Right cardiac atrium (tissue), 5 donors: ENCODE measurements at regions not wholly inside any gene's neighbourhood (a gene's known extent, or its start where the extent isn't known, plus 50 kb on each side); places are given as distances from the start of the nearest gene placed in this dataset.
"Not testable (repeated sequence)": the region's sequence is repeated elsewhere in the genome, so short reads cannot be mapped to it uniquely, and the experiment has no call there.

Experiments used
- ATAC-seq, 2 donors: fragments of 200-7000 bp; cut with Tn5 transposase; one replicate each; pipeline versions ENCODE4 v1.8.0 to v1.9.1; 2020; ENCODE audit warnings: moderate library complexity in 2 of 2, mild to moderate bottlenecking in 1 of 2
- DNase-seq, 3 donors: peaks; one replicate each; pipeline ENCODE4 v3.0.0-alpha.2; 2020
- H3K27ac ChIP-seq: one replicate; pipeline ENCODE4 v1.5.1; 2013; ENCODE audit warnings: mild to moderate bottlenecking, low read length, control low read depth, moderate library complexity
- H3K27me3 ChIP-seq: one replicate; pipeline ENCODE4 v1.6.1; 2013; ENCODE audit not compliant: control insufficient read depth, insufficient read depth
- H3K4me1 ChIP-seq: one replicate; pipeline ENCODE4 v1.6.1; 2013; ENCODE audit warnings: low read length; ENCODE audit not compliant: control insufficient read depth, insufficient read depth
- H3K4me3 ChIP-seq: one replicate; pipeline ENCODE4 v1.5.1; 2013; ENCODE audit warnings: low read length, control low read depth
- H3K9me3 ChIP-seq: one replicate; pipeline ENCODE4 v1.6.1; 2013; ENCODE audit warnings: low read length; ENCODE audit not compliant: control insufficient read depth
- WGBS: extraction: QIAGEN DNeasy Blood & Tissue Kit; methylation state at CpG from one replicate; pipeline ENCODE4 v1.1.7; 2013; 5-methylcytosine and 5-hydroxymethylcytosine counted together
- intact Hi-C, 4 donors: fragments of 100-400 bp; cut with DNase I; formaldehyde crosslinking; loops; one replicate each; pipeline versions ENCODE4 v1.11.0 to v1.14.0; 2022 to 2023
- donor health status: healthy with polysubstance abuse.
- donor health status: DM: no; HTN: yes; CAD: no.
- donor health status: DM: no; HTN: no; CAD: no.
- donor health status: DM: no; HTN: yes; CAD: no; lungs with severe emphysema.
- donor health status: DM: yes; HTN: yes; CAD: no.

DNA sequence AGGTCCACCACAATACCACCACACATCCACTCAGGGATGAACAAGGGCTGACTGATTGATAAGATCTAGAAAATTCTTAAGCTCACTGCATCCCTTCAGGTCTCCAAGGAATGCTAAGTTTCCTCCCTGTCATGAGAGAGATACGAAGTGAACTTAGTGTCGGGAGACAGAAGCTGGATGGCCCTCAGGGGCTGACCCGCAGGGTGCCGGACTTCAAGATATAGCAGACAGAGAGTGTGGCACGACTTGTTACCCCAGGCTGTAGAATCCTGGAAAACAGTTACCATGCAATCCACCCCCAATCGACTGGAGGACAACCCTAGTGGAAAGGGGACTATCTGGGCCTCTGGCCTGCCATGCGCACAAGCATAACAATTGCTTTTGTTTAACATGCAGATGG is 1217.5 kb upstream of the ATXN8OS start:
- ATAC-seq, DNase-seq, H3K4me1 ChIP-seq, H3K27me3 ChIP-seq, H3K9me3 ChIP-seq, H3K4me3 ChIP-seq, intact Hi-C loops, H3K27ac ChIP-seq: not testable (repeated sequence)
- 76% methylated on average over 7 of the region's 7 CpGs for WGBS

DNA sequence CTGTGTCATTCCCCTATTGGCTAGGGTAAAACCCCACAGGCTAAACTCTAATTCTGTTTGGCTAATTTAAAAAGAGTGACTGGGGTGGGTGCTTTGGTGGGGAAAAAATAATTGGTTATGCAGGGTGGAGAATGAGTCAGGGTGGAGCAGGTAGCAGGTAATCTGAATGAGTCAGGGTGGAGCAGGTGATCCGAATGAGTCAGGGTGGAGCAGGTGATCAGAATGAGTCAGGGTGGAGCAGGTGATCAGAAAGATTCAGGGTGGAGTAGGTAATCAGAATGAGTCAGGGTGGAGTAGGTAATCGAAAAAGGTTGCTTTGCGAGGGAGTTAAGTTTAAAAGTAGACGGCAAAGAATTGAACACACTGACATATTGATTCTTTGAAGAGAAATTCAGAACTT is 1218.8 kb upstream of the ATXN8OS start:
- intact Hi-C loops = no loop called here
- Histone ChIP-seq H3K9me3 (no peaks in the 10 kb centered on the region), H3K4me1 (no peaks in the 10 kb centered on the region), H3K27me3 (no peaks in the 10 kb centered on the region), H3K27ac (no peak overlapping the region), H3K4me3 (no peak overlapping the region)
- DNase-seq (no peak), ATAC-seq (no peak)
- 95% methylated on average over 4 of the region's 4 CpGs for WGBS

DNA sequence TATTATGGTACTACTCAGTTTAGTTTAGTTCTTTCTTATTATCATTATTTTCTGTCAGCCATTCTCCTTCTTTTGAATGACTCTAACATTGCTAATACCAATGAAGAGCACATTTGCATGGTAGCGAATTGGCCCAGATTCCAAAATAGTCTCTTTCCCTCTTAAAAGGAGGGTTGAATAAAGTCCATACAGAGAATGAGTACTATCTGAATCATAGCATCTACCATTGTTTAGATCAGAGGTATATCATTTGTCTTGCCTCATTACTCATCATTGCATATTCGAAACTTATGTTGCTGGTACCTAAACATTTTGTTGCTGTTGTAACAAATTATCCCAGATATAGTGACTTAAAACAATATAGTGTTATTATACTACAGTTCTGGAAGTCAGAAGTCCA is 1235.3 kb upstream of the ATXN8OS start:
- intact Hi-C loops = no loop called here
- no peaks in the 10 kb centered on the region for H3K9me3 ChIP-seq
- 92% methylated on average over 2 of the region's 2 CpGs for WGBS

DNA sequence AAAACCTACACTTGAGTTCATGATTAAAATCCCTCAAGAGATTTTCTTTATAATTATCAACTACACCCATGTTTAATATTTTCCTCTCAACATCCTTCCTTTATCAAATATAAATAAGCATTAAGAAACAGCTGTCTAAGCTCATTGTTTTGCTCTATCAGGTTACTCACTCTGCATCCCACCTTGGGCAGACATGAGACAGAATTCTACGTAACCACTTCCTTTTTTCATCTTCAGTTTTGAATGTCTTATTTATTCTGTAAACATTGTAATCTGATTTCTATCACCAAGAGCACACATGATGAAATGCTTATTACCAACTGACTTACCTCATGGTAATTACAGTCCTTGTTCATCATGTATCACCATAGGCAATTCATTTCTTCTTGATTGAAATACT is 1256.6 kb upstream of the ATXN8OS start:
- WGBS = 54% methylated on average over 1 of the region's 1 CpG
- ATAC-seq = no peak

More for the DNA sequence above, 1235.3 kb upstream of the ATXN8OS start:
- Histone ChIP-seq H3K4me1 (no peaks in the 10 kb centered on the region), H3K4me3 (no peak overlapping the region), H3K27me3 (no peaks in the 10 kb centered on the region), H3K27ac (no peak overlapping the region)
- DNase-seq = no peak
- ATAC-seq = no peak

DNA sequence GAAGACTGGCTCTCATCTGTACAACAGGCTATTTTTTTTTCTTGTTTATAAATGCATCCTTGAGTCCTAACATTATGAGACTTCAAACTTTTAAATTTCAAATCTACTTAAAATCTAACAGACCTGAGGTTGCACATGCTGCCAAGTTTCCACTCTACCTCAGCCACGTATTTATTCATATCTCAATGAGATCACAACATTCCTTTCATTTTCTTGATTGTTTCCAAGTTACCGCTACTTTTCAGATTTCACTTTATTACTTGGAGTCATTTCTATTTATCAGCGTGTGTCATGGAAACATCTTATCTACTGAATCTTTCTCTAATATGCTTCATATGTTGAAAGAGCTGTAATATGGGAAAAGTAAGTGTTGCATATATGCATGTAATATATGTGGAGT is 1257.5 kb upstream of the ATXN8OS start:
- intact Hi-C loops = no loop called here
- Histone ChIP-seq H3K27me3 (no peaks in the 10 kb centered on the region), H3K27ac (no peak overlapping the region), H3K4me1 (no peaks in the 10 kb centered on the region), H3K4me3 (no peak overlapping the region), H3K9me3 (no peaks in the 10 kb centered on the region)
- DNase-seq (no peak), ATAC-seq (no peak)
- 49% methylated on average over 3 of the region's 3 CpGs for WGBS

More for the DNA sequence above, 1256.6 kb upstream of the ATXN8OS start:
- intact Hi-C loops = no loop called here
- DNase-seq = no peak
- H3K9me3 ChIP-seq = no peaks in the 10 kb centered on the region
- H3K27ac ChIP-seq = no peak overlapping the region
- no peaks in the 10 kb centered on the region for H3K4me1 ChIP-seq
- H3K4me3 ChIP-seq = no peak overlapping the region
- no peaks in the 10 kb centered on the region for H3K27me3 ChIP-seq

DNA sequence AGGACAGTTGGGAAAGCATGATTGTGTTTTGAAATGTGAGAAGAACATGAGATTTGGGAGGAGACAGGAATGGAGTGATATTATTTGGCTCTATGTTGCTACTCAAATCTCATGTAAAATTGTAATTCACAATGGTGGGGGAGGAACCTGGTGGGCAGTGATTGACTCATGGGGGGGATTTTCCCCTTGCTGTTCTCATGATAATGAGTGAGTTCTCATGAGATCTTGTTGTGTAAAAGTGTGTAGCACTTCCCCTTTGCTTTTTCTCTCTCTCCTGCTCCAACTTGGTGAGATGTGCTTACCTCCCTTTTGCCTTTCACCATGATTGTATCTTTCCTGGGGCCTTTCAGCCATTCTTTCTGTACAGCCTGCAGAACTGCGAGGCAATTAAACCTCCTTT is 1261.0 kb upstream of the ATXN8OS start:
- Histone ChIP-seq H3K4me1 (no peaks in the 10 kb centered on the region), H3K4me3 (no peak overlapping the region), H3K9me3 (no peaks in the 10 kb centered on the region), H3K27me3 (no peaks in the 10 kb centered on the region), H3K27ac (no peak overlapping the region)
- DNase-seq (no peak), ATAC-seq (no peak)
- WGBS = 47% methylated on average over 1 of the region's 1 CpG
- intact Hi-C loops = no loop called here

DNA sequence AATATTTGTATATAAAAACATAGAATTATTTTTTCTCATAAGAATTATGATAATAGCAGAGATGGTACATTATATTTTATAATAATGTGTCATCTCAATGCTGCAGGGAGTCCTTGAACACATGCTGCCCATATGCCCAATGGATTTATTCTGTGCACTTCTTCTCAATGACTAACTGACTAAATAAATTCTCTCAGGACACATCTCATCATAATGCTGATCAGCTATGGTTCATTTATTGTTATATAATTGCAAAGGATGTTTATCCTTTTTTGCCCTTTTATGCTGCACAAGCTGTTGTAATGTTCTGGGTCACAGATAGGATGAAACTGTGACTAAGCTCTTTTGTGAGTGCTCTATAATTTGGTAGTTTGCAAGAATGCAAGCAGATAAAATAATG is 1273.3 kb upstream of the ATXN8OS start:
- no peak for DNase-seq
- no peaks in the 10 kb centered on the region for H3K9me3 ChIP-seq
- no peak for ATAC-seq
- H3K4me3 ChIP-seq = no peak overlapping the region
- no peak overlapping the region for H3K27ac ChIP-seq
- H3K27me3 ChIP-seq = no peaks in the 10 kb centered on the region
- intact Hi-C loops = no loop called here
- no peaks in the 10 kb centered on the region for H3K4me1 ChIP-seq

DNA sequence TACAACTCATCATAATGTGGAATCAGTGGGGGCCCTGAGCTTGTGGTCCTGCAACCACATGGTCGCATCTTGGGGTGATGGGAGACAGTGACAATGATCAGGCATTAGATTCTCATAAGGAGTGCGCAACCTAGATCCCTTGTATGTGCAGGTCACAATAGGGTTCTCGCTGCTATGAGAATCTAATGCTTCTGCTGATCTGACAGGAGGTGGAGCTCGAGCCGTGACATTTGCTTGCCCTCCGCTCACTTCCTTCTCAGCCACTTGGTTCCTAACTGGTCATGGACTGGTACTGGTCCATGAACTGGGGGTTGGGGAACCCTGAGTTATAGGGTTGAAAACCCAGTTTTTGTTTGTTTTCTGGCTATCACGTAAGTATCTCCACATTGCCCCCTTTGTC is 1290.9 kb upstream of the ATXN8OS start:
- no peaks in the 10 kb centered on the region for H3K4me1 ChIP-seq
- intact Hi-C loops = no loop called here
- H3K27ac ChIP-seq = no peak overlapping the region
- no peaks in the 10 kb centered on the region for H3K9me3 ChIP-seq
- ATAC-seq (no peak), DNase-seq (no peak)
- H3K4me3 ChIP-seq = no peak overlapping the region
- no peaks in the 10 kb centered on the region for H3K27me3 ChIP-seq
- 90% methylated on average over 7 of the region's 7 CpGs for WGBS

DNA sequence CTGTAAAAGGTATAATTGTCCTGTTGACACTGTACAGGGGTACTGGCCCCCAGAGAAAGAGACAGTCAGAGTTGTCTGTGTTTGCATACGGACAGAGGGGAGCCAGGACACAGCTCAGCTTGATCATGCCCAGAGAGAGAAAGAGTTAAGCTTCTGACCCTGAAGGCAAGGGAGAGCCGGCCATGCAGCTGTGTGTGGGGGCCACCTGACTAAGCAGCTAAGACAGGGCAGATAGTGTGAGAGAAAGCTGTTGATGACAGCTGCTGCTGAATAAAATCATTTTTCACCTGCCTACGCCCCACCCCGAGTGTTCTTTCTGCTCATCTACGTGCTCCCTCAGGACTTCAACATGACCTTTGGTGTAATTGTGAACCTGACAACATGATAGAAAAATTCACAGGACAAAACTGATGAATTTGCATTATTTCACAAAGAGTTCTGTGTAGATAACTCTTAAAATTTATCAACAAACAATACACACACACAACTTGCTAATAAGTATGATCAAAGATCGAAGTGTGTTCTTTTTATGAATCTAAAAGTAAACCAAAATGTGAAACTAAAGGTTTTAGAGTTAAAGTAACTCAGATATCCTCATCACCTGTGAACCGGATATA is 1294.3 kb upstream of the ATXN8OS start:
- intact Hi-C loops = no loop called here
- Histone ChIP-seq H3K9me3 (no peaks in the 10 kb centered on the region), H3K4me3 (no peak overlapping the region), H3K27ac (no peak overlapping the region), H3K4me1 (no peaks in the 10 kb centered on the region), H3K27me3 (no peaks in the 10 kb centered on the region)
- WGBS = 40% methylated on average over 7 of the region's 7 CpGs
- DNase-seq (peak in 1 of 3 donors; percentile 9), ATAC-seq (no peak)

DNA sequence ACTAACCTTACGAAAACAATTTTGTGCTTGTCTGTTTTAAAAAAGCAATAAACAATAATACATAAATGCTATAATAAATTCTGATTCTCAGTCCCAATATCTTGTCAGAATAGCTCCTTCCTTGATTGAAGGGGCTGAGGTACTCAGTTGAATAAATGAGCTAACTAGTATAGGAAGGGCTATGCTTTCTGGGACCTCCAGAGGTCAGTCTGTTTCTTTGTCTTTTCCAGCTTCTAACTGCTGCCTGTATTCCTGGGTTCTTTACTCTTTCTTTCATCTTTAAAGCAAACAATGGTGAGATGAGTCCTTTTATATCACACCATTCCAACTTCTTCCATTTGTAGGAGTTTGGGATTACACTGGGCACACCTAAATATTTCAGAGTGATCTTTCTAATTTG is 1297.0 kb upstream of the ATXN8OS start:
- DNase-seq (no peak), ATAC-seq (no peak)
- H3K4me1 ChIP-seq = no peaks in the 10 kb centered on the region
- intact Hi-C loops = no loop called here
- WGBS = 41% methylated on average over 1 of the region's 1 CpG
- H3K4me3 ChIP-seq = no peak overlapping the region
- H3K27ac ChIP-seq = no peak overlapping the region
- H3K27me3 ChIP-seq = no peaks in the 10 kb centered on the region
- no peaks in the 10 kb centered on the region for H3K9me3 ChIP-seq

DNA sequence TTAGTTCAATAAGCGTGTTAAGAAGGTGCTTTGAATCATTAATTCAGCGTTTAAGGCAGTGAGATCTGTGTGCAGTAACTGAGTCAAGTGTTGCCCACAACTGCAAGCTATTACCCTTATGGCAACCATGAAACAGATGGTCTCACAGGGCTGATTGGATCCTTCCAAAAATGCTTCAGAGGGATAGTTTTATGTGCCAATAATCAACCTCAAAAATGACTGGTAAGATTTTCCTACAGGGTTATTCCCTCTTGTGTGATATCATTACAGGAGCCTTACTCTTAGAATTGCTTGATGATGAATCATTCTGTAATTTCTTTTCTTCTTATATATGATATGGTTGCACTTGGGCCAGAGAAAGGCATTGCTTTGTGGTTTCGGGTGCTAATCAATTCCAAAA is 1299.2 kb upstream of the ATXN8OS start:
- Histone ChIP-seq H3K27ac (no peak overlapping the region), H3K9me3 (no peaks in the 10 kb centered on the region), H3K4me1 (no peaks in the 10 kb centered on the region), H3K4me3 (no peak overlapping the region), H3K27me3 (no peaks in the 10 kb centered on the region)
- no peak for DNase-seq
- 83% methylated on average over 3 of the region's 3 CpGs for WGBS
- ATAC-seq = no peak
- intact Hi-C loops = no loop called here

DNA sequence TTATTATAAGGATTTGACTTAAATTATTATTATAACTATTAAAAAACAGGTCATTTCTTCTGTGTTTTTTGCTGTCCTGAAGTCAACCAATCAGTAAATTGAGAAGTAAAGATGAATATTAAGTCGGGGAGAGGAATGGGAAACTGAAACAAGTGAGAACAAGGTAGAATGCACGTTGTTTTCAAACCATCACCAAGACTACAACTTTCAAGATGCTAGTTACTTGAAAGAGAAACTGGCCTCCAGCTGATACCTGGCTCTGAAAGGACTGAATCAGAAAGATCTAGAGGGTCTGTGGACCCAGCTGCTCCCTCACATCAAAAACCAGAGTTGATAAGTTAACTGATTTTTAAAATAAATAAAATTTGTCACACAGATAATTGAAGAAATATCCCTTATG is 1301.5 kb upstream of the ATXN8OS start:
- H3K4me3 ChIP-seq = no peak overlapping the region
- 63% methylated on average over 2 of the region's 2 CpGs for WGBS
- intact Hi-C loops = no loop called here
- DNase-seq (no peak), ATAC-seq (no peak)
- H3K4me1 ChIP-seq = no peaks in the 10 kb centered on the region
- H3K9me3 ChIP-seq = no peaks in the 10 kb centered on the region
- H3K27me3 ChIP-seq = no peaks in the 10 kb centered on the region
- no peak overlapping the region for H3K27ac ChIP-seq
